ENCODE measurements at regions not wholly inside any gene's neighbourhood (a gene's known extent, or its start where the extent isn't known, plus 50 kb on each side); places are given as distances from the start of the nearest gene placed in this dataset.

GRCh38 chr6:138651491-138651890 is 122.1 kb upstream of the CCDC28A start:
- TF ChIP-seq CTCF (conservative IDR thresholded peaks at IDR 0.05; ENCODE audit: low read length) (no peak), EZH2phosphoT487 (IDR thresholded peaks at IDR 0.05; ENCODE audit: borderline replicate concordance) (no peak)

Measured in Loucy (cell line).